HEK293 (cell line): ENCODE measurements at regions not wholly inside any gene's neighbourhood (a gene's known extent, or its start where the extent isn't known, plus 50 kb on each side); places are given as distances from the start of the nearest gene placed in this dataset.

Experiments
- CTCF ChIP-seq: fragments of 450-650 bp; formaldehyde crosslinking; IDR thresholded peaks from 2 replicates; pipeline ENCODE4 v1.5.1; 2016; ENCODE audit warnings: missing biosample characterization, missing genetic modification characterization
- RBAK ChIP-seq: fragments of 450-650 bp; formaldehyde crosslinking; IDR thresholded peaks from 2 replicates; pipeline ENCODE4 v1.5.1; 2016; ENCODE audit warnings: missing biosample characterization, missing genetic modification characterization
- ZNF768 ChIP-seq: fragments of 450-650 bp; formaldehyde crosslinking; IDR thresholded peaks from 2 replicates; pipeline ENCODE4 v1.5.1; 2018; ENCODE audit warnings: missing biosample characterization, mild to moderate bottlenecking, missing genetic modification characterization

GRCh38 chr21:28745131-28746016, 247.3 kb downstream of the LTN1 start:
- TF ChIP-seq ZNF768 (tag by site-specific recombination) (no peak), RBAK (tag by site-specific recombination) (no peak), CTCF (tag by site-specific recombination) (peak; percentile 95)
